ENCODE measurements at regions not wholly inside any gene's neighbourhood (a gene's known extent, or its start where the extent isn't known, plus 50 kb on each side); places are given as distances from the start of the nearest gene placed in this dataset.
A peak's percentile ranks its signal among the peaks of the same experiment; 100 is the strongest.

DNA sequence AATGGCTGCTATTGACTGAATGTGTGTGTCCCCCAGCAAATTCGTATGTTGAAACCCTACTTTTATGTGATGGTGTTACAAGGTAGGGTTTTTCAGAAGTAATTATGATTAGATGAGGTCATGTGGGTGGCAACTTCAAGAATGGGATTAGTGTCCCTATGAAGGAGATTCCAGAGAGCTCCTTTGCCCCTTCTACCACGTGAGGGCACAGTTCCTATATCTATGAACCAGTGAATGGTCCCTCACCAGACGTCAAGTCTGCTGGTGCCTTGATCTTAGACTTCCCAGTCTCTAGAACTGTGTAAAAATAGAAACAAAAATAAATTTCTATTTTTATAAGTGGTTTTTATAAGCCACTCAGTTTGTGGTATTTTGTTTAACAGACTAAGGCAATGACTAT lies 1137.6 kb upstream of the IGFBP7 start (continued):
- no peak for TF ChIP-seq MXI1 (IDR thresholded peaks at IDR 0.05; ENCODE audit: low read depth, low read length)

DNA sequence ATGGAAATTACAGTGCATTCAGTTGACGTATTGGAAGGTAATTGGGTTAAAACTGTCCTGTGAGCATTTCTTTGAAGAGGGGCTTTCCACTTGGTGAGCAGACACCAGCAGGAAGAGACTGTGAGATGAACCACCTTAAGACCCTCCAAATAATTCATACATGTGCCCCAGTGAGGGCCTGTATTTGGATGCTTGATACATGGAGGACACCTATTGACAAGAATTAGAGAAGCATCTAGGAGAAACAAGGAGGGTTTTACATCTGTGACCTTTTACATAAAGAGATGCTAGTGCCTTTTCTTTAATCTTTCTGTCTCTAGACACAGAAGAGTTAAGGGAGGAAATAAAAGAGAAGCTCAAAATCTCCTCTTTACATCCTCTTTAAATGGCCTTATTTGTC lies 1115.3 kb upstream of the IGFBP7 start:
- Histone ChIP-seq H3K36me3 (replicated peaks in 1 of 2; ENCODE audit: control insufficient read depth in 1 of 2, insufficient read depth in 2 of 2, low read length in 1 of 2) (no peaks in the 10 kb centered on the region), H3K9me2 (no peaks in the 10 kb centered on the region), H3F3A (replicated peaks; ENCODE audit: insufficient read depth) (no peaks in the 10 kb centered on the region), H3K9me3 (no peaks in the 10 kb centered on the region), H2AFZ (ENCODE audit: low read depth) (no peak overlapping the region), H3K27me3 (ENCODE audit: insufficient read depth) (no peaks in the 10 kb centered on the region), H3K9ac (no peak overlapping the region), H3K79me2 (ENCODE audit: insufficient read depth) (no peaks in the 10 kb centered on the region), H3K4me3 (ENCODE audit: low read depth in 2 of 2, low read length in 1 of 2) (no peak overlapping the region), H3K27ac (ENCODE audit: low read depth in 2 of 2, low read length in 1 of 2) (no peak overlapping the region), H3K4me2 (no peak overlapping the region), H3K4me1 (ENCODE audit: control insufficient read depth in 1 of 2, insufficient read depth in 2 of 2, low read depth in 1 of 2, low read length in 1 of 2) (no peaks in the 10 kb centered on the region), H4K20me1 (ENCODE audit: insufficient read depth) (no peaks in the 10 kb centered on the region)
- ChIA-PET POLR2A (no interaction called here), CTCF (interaction anchor here (1.0 to 1.1 kb wide), 2 partner anchors 12 to 782 kb away, joined by 3 to 6 read pairs; no protein-coding TSS in a partner anchor)
- TF ChIP-seq MXI1 (IDR thresholded peaks at IDR 0.05; ENCODE audit: low read depth, low read length) (no peak), RAD21 (IDR thresholded peaks at IDR 0.05; ENCODE audit: low read length) (peak; percentile 57)
- WGBS (ENCODE audit: low lambda C conversion rate), result 44% methylated on average over 1 of the region's 1 CpG
- no peak for DNase-seq

DNA sequence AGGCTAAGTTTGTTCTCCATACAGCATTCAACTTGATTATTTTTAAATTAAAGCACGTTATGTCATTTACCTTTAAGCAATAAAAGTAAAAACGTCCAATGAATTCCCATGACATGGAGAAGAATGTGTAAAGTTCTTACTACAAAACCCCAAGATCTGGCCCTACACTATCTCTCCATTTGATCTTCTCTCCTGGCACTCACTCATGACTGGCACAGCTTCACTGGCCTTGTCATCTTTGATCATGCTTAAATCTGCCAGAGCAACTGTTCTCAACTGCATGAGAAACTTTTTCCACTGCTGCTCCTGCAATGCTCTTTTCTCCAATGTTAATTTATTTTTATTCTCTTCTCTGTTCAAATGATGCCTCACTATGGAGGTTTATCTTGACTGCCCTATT lies 1109.0 kb upstream of the IGFBP7 start:
- Histone ChIP-seq H3K4me3 (ENCODE audit: low read depth in 2 of 2, low read length in 1 of 2) (no peak overlapping the region), H4K20me1 (ENCODE audit: insufficient read depth) (no peaks in the 10 kb centered on the region), H2AFZ (ENCODE audit: low read depth) (no peak overlapping the region), H3K27ac (ENCODE audit: low read depth in 2 of 2, low read length in 1 of 2) (no peak overlapping the region), H3F3A (replicated peaks; ENCODE audit: insufficient read depth) (no peaks in the 10 kb centered on the region), H3K79me2 (ENCODE audit: insufficient read depth) (no peaks in the 10 kb centered on the region), H3K9me3 (no peaks in the 10 kb centered on the region; the same call in 1 of the 2 replicates), H3K27me3 (ENCODE audit: insufficient read depth) (no peaks in the 10 kb centered on the region), H3K9ac (no peak overlapping the region), H3K9me2 (peaks cover 3% of the 10 kb centered on the region; the same call in 1 of the 2 replicates), H3K4me2 (no peak overlapping the region), H3K36me3 (replicated peaks in 1 of 2; ENCODE audit: control insufficient read depth in 1 of 2, insufficient read depth in 2 of 2, low read length in 1 of 2) (no peaks in the 10 kb centered on the region), H3K4me1 (ENCODE audit: control insufficient read depth in 1 of 2, insufficient read depth in 2 of 2, low read depth in 1 of 2, low read length in 1 of 2) (no peaks in the 10 kb centered on the region)
- 5% methylated on average over 2 of the region's 2 CpGs for WGBS (ENCODE audit: low lambda C conversion rate)
- ChIA-PET CTCF (no interaction called here), POLR2A (no interaction called here)
- DNase-seq, result no peak
- TF ChIP-seq FOXJ3 (CRISPR knock-in tag; IDR thresholded peaks at IDR 0.05), result no peak
- TF ChIP-seq CHD2 (IDR thresholded peaks at IDR 0.05; ENCODE audit: low read length, partially characterized antibody), result no peak
- no peak for TF ChIP-seq RFX5 (IDR thresholded peaks at IDR 0.05; ENCODE audit: low read length)
- TF ChIP-seq, protein P1, sequence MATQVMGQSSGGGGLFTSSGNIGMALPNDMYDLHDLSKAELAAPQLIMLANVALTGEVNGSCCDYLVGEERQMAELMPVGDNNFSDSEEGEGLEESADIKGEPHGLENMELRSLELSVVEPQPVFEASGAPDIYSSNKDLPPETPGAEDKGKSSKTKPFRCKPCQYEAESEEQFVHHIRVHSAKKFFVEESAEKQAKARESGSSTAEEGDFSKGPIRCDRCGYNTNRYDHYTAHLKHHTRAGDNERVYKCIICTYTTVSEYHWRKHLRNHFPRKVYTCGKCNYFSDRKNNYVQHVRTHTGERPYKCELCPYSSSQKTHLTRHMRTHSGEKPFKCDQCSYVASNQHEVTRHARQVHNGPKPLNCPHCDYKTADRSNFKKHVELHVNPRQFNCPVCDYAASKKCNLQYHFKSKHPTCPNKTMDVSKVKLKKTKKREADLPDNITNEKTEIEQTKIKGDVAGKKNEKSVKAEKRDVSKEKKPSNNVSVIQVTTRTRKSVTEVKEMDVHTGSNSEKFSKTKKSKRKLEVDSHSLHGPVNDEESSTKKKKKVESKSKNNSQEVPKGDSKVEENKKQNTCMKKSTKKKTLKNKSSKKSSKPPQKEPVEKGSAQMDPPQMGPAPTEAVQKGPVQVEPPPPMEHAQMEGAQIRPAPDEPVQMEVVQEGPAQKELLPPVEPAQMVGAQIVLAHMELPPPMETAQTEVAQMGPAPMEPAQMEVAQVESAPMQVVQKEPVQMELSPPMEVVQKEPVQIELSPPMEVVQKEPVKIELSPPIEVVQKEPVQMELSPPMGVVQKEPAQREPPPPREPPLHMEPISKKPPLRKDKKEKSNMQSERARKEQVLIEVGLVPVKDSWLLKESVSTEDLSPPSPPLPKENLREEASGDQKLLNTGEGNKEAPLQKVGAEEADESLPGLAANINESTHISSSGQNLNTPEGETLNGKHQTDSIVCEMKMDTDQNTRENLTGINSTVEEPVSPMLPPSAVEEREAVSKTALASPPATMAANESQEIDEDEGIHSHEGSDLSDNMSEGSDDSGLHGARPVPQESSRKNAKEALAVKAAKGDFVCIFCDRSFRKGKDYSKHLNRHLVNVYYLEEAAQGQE (IDR thresholded peaks at IDR 0.05; ENCODE audit: low read depth, low read length), result no peak
- TF ChIP-seq, protein P2, sequence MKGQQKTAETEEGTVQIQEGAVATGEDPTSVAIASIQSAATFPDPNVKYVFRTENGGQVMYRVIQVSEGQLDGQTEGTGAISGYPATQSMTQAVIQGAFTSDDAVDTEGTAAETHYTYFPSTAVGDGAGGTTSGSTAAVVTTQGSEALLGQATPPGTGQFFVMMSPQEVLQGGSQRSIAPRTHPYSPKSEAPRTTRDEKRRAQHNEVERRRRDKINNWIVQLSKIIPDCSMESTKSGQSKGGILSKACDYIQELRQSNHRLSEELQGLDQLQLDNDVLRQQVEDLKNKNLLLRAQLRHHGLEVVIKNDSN (IDR thresholded peaks at IDR 0.05; ENCODE audit: borderline replicate concordance, low read depth), result no peak
- no peak for TF ChIP-seq POLR2AphosphoS5 (IDR thresholded peaks at IDR 0.05; ENCODE audit: low read depth, low read length)
- no peak for TF ChIP-seq NRF1 (IDR thresholded peaks at IDR 0.05; ENCODE audit: low read depth, low read length)
- TF ChIP-seq SIN3A (IDR thresholded peaks at IDR 0.05; ENCODE audit: borderline replicate concordance, low read depth, low read length), result no peak
- no peak for TF ChIP-seq RXRA (IDR thresholded peaks at IDR 0.05; ENCODE audit: borderline replicate concordance, low read depth)
- TF ChIP-seq, protein P3, sequence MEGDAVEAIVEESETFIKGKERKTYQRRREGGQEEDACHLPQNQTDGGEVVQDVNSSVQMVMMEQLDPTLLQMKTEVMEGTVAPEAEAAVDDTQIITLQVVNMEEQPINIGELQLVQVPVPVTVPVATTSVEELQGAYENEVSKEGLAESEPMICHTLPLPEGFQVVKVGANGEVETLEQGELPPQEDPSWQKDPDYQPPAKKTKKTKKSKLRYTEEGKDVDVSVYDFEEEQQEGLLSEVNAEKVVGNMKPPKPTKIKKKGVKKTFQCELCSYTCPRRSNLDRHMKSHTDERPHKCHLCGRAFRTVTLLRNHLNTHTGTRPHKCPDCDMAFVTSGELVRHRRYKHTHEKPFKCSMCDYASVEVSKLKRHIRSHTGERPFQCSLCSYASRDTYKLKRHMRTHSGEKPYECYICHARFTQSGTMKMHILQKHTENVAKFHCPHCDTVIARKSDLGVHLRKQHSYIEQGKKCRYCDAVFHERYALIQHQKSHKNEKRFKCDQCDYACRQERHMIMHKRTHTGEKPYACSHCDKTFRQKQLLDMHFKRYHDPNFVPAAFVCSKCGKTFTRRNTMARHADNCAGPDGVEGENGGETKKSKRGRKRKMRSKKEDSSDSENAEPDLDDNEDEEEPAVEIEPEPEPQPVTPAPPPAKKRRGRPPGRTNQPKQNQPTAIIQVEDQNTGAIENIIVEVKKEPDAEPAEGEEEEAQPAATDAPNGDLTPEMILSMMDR (IDR thresholded peaks at IDR 0.05), result no peak
- TF ChIP-seq RCOR1 (IDR thresholded peaks at IDR 0.05; ENCODE audit: low read length), result no peak
- TF ChIP-seq NFIC (IDR thresholded peaks at IDR 0.05; ENCODE audit: borderline replicate concordance), result no peak
- TF ChIP-seq GATA2 (CRISPR knock-in tag; IDR thresholded peaks at IDR 0.05), result no peak
- TF ChIP-seq ELF1 (IDR thresholded peaks at IDR 0.05), result no peak
- no peak for TF ChIP-seq MXI1 (IDR thresholded peaks at IDR 0.05; ENCODE audit: low read depth, low read length)
- no peak for TF ChIP-seq TCF12 (IDR thresholded peaks at IDR 0.05)
- no peak for TF ChIP-seq FOSL2 (IDR thresholded peaks at IDR 0.05; ENCODE audit: borderline replicate concordance, low read depth)
- no peak for TF ChIP-seq TEAD4 (IDR thresholded peaks at IDR 0.05; ENCODE audit: borderline replicate concordance, insufficient read depth)
- TF ChIP-seq MEF2A (IDR thresholded peaks at IDR 0.05; ENCODE audit: borderline replicate concordance, low read depth), result no peak

Measured in SK-N-SH (cell line).